ENCODE measurements at regions not wholly inside any gene's neighbourhood (a gene's known extent, or its start where the extent isn't known, plus 50 kb on each side); places are given as distances from the start of the nearest gene placed in this dataset. TPM values are rescaled to one million over a fixed set of nuclear protein-coding genes. Genes with fewer than 3 reads are reported as not detected.
A peak's percentile ranks its signal among the peaks of the same experiment; 100 is the strongest.
"Not testable (repeated sequence)": the region's sequence is repeated elsewhere in the genome, so short reads cannot be mapped to it uniquely, and the experiment has no call there.

DNA sequence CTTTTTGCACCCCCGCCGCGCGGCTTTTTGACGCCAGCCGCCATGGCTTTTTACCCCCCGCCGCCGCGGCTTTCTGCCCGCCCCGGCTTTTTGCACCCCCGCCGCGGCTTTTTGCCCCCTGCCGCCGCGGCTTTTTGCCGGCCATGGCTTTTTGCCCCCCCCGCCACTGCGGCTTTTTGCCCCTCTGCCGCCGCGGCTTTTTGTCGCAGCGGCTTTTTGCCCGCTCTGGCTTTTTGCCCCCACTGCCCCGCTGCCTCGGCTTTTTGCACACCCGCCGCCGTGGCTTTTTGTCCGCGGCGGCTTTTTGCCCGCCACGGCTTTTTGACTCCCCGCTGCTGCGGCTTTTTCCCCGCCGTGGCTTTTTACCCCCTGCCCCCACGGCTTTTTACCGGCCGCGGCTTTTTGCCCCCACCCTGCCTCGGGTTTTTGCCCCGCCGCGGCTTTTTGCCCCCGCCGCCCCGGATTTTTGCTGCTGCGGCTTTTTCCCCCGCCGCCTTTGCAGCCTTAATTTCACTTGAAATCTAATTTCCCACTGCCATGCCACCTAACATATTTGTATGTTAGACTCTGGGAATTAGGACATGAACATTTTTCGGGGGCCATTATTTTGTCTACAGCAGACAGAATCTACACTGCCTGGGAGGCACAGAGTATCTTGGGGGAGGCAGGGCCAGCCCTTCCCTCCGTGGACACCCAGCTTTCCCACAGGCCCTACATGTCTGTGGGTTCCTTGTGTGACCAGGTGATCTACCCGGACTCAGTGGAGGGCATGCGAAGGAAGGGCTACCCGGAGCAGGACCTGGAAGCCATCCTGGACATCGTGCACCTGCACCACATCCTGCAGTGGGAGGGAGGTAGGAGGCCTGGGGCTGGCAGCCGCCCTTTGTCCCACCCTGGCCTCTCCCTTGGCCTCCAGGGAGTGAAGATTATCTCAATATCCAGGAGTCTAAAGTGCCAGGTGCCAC is 3031.0 kb upstream of the TEKT4 start:
- no peak for DNase-seq (ENCODE audit: low spot score)

DNA sequence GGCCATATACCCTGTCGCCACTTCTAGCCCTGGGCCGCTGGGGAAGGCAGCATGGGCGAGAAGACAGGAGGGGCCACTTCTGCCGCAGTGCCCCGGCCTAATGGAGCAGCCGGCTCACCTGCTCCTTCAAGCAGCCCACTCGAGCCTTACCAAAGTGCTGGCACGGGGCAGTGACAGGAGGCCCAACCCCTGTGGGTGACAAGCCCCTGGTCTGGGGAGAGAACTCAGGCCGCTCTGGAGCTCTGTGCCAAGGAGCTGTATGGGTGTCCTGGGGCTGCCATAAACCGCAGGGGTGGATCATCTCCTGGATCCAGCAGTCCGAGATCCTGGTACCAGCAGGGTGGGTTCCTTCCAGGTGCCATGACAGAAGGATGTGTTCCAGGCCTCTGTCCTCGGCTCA is 3029.0 kb upstream of the TEKT4 start:
- DNase-seq (ENCODE audit: low spot score) = not testable (repeated sequence)

DNA sequence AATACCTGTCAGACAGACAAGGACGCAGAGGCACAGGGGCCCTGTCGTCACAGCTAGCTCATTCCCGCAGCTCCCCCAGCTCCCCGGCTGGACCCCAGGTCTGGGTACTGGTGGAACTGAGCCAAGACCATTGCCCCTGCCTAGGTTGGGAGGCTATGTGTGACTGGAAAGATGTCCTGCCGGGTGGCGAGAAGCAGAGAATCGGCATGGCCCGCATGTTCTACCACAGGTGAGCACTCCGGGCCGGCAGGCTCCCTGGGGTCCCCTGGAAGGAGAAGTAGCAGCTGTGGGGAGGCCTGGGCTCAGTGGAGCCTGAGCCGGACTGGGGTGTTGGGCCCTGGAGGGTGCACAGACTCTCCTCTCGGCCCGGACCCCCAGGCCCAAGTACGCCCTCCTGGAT is 3028.3 kb upstream of the TEKT4 start:
- not testable (repeated sequence) for DNase-seq (ENCODE audit: low spot score)

DNA sequence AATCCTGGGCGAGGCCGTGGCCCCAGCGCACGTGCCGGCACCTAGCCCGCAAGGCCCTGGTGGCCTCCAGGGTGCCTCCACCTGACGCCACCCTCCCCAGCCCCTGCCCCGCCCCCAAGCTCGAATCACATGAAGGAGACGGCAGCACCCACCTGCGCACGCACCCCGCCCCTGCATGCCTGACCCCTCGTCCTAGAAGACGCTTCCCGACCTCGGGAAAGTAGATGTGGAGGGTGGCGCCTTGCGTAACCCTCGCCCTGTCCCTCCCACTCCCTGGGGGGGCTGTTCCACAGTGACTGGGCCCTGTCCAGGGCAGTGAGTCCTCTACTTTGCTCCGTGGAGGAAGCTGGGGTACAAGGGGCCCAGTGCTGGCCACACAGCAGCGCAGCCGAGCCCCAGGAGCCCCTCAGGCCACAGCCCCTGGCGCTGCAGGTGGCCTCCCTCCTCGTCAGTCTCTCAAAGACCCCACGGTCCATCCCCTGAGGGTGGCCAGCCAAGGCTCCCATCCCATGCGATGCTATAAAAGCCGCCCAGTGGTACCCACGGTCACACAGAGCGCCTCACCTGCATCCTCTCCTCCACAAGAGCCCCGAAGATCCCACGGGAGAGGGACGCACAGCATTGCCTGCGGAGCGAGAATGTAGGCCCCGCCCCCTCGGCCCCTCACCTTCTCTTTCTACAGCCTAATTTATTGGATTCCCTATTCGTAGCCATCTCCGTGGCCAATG is 3027.3 kb upstream of the TEKT4 start:
- DNase-seq (ENCODE audit: low spot score) = not testable (repeated sequence)

DNA sequence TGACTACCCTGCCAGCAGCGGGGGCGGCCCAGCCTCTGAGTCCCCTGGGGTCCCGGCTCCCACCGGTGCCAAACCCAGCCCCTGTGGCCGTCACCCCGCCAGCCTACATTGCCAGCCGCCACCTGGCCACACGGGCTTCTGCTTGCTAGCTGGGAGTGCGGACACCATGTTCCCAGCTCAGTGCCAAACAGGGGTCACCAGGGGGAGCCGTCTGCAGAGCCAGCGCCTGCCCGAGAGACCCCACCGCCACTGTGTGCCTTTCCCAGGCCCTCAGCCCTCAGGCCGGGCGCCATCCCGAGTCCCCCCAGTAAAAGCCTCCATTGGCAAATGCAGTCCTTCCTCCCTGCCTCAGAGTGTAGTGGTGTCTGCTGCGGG is 3026.8 kb upstream of the TEKT4 start:
- DNase-seq (ENCODE audit: low spot score) = not testable (repeated sequence)

DNA sequence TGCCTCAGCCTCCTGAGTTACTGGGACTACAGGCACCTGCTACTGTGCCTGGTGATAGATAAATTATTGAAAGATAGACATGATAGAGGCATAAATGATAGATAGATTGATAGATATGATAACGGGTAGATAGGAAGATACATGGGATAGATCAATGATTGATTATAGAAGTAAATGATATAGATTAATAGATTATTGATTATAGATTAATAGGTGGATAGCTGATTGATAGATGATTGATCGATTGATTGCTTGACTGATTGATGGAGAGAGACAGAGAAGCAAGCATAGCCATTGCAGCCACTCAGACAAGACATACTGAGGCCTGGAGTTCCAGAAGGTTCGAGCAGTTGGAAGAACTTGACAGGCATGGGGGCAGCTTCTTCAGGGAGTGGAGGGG is 3024.8 kb upstream of the TEKT4 start:
- DNase-seq (ENCODE audit: low spot score) = not testable (repeated sequence)

DNA sequence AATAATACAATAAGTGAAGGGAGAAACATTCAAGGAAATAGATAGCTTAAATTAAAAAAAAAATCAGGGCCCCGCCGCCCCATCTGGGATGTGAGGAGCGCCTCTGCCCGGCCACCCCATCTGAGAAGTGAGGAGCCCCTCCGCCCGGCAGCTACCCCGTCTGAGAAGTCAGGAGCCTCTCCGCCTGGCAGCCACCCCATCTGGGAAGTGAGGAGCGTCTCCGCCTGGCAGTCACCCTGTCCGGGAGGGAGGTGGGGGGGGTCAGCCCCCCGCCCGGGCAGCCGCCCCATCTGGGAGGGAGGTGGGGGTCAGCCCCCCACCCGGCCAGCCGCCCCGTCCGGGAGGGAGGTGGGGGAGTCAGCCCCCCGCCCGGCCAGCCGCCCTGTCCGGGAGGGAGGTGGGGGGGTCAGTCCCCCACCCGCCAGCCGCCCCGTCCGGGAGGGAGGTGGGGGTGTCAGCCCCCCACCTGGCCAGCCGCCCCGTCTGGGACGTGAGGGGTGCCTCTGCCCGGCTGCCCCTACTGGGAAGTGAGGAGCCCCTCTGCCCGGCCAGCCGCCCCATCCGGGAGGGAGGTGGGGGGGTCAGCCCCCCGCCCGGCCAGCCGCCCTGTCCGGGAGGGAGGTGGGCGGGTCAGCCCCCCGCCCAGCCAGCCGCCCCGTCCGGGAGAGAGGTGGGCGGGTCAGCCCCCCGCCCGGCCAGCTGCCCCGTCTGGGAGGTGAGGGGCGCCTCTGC is 3019.4 kb upstream of the TEKT4 start:
- not testable (repeated sequence) for DNase-seq (ENCODE audit: low spot score)

DNA sequence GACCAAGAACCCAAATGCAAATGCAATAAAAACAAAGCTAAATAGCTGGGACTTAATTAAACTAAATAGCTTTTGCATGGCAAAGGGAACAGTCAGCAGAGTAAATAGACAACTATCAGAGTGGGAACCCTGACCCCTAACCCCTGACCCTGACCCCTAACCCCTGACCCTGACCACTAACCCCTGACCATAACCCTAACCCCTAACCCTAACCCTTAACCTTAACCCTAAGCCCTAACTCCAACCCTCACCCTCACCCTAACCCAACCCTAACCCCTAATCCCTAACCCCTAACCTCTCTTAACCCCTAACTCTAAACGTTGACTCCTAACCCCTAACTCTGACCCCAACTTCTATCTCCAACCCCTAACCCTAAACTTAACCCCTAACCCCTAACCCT is 3014.3 kb upstream of the TEKT4 start:
- DNase-seq (ENCODE audit: low spot score) = not testable (repeated sequence)

DNA sequence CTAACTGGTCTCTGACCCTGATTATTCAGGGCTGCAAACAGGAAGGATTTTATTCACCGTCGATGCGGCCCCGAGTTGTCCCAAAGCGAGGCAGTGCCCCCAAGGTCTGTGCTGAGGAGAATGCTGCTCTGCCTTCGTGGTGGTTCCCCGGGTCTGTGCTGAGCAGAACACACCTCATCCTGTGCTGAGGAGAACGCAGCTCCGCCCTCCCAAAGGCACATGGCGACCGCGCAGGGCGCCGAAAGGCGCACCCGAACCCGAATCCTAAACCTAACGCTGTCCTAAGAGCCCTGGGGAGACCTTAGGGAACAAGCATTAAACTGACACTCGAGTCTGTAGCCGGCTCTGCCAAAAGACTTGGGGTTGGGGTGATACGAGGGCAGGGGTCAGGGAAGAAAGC is 3013.5 kb upstream of the TEKT4 start:
- DNase-seq (ENCODE audit: low spot score) = not testable (repeated sequence)

DNA sequence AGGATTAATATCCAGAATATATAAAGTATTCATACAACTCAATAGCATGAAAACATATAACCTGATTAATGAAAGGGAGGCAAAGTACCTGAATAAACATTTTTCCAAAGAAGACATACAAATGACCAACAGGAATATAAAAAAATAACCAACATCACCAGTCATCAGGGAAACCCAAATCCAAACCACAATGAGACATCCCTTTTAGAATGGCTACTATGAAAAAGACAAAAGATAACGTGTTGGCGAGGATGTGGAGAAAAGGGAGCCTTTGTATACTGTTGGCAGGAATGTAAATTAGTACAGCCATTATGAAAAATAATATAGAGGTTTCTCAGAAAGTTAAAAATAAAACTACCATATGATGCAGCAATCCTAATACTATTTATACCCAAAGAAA is 2999.5 kb upstream of the TEKT4 start:
- DNase-seq (ENCODE audit: low spot score) = not testable (repeated sequence)

DNA sequence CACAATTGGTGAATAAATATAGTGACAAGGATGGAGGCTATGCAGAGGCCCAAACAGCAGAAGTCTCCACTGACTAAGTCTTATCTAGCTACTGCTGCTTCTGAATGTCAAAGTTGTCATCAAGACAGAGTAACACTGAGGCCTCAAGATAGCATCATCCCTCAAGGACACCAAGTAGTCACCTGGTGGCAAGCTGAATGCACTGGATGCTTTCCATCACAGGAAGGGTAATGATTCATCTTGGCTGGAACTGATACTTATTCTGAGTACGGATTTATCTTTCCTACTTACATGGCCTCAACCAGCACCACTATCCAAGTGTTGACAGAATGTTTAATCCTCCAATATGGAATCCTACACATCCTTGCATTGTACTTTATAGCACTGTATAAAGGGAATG is 2997.8 kb upstream of the TEKT4 start:
- not testable (repeated sequence) for DNase-seq (ENCODE audit: low spot score)

DNA sequence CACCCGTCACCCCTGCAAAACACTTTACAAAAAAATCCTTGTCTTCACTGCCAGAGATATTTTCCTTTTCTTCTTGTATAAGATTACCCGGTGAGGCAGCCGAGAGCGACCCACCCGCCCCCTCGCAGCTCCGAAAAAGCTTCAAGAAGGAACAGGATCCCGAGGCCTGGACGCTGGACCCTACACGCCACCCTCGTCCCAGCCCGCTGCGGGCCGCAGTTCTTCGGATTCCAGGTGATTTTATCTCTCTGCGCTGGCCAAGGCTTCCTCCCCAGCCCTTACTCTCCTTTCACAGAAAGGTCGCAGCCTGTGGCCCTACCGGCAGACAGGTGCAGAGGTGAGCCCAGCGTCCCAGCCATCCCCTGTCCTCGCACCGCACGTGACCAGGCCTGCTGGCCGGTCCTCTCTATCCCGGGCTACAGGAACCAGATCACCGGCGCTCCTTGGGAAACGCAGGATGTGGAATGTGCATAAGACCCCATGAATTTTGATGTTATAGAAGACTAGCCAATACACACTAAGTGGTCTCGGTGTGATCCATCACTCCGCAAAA is 2993.5 kb upstream of the TEKT4 start:
- not testable (repeated sequence) for DNase-seq (ENCODE audit: low spot score)

DNA sequence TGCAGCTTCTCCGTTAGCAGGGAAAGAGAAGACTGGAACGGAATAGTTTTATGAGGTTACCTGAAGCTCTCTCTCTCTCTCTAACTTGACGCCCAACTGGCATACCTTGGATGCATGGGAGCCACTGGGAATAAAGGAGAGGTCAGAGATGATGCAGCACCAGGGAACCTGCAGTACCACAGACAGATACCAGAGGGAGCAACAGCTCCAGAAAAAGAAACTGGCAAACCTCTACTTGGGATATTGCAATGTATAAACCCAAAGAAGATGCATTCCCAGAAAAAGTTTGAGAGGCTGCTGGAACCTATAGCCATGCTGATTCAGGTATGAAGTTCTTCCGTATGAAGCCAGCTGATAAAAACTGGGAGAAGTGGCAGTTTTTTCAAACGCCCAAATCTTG is 2976.1 kb upstream of the TEKT4 start:
- DNase-seq (ENCODE audit: low spot score) = peak; percentile 1

DNA sequence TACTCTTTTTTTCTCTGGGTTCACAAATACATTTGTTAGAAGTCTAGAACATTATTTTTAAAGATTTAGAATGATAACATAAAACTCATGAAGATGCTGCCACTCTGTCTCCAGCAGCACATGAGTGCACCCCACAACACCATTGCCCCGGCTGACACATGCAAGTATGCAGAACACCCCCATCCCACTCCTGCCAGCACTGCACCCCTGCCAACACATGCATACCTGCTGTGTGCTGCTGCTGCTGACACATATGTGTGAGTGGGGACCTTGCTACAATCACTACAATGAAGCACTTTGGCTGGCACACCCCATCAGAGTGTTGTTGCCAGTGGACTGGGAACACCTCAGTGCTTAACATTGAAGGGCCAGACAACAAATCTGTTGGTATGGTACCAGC is 2953.6 kb upstream of the TEKT4 start:
- not testable (repeated sequence) for DNase-seq (ENCODE audit: low spot score)

Small RNA genes in the stretch of these regions (small RNA-seq; reads per million reads assigned to genes)
- not detected for gene AC127391.1
